IMR-90 (cell line): ENCODE measurements at regions not wholly inside any gene's neighbourhood (a gene's known extent, or its start where the extent isn't known, plus 50 kb on each side); places are given as distances from the start of the nearest gene placed in this dataset.

ENCODE experiments used
- ATAC-seq: fragments of 200-7000 bp; cut with Tn5 transposase; 2 replicates; pipeline ENCODE4 v1.9.1; 2020; ENCODE audit warnings: low read depth, mild to moderate bottlenecking, moderate library complexity
- BruUV-seq: library from RNA; stranded (reverse); fragments of 400-500 nt; replicated peaks from 2 replicates; lab custom pipeline; 2021; lab: Mats Ljungman, UMichigan
- CTCF ChIA-PET: fragments of 300-600 bp; formaldehyde crosslinking; extraction: SDS; loops from one replicate; lab custom pipeline; 2021; ENCODE audit warnings: antibody characterized with exemption; lab: Yijun Ruan, JAX
- POLR2A ChIA-PET: fragments of 300-600 bp; sonication (Branson Sonifier 250); formaldehyde crosslinking; loops from one replicate; lab custom pipeline; 2022; ENCODE audit warnings: antibody characterized with exemption; ENCODE audit not compliant: unreplicated experiment; lab: Charles Lee
- DNase-seq: peaks from one replicate; pipeline ENCODE4 v3.0.0; 2013
- H2AFZ ChIP-seq: replicated peaks from 2 replicates; pipeline ENCODE3; 2013; ENCODE audit warnings: low read length, mild to moderate bottlenecking; ENCODE audit not compliant: poor library complexity
- H2AK5ac ChIP-seq: 2 replicates; pipeline ENCODE4 v1.6.1; 2013; ENCODE audit warnings: low read depth, low read length, inconsistent platforms
- H2AK9ac ChIP-seq: replicated peaks from 2 replicates; pipeline ENCODE3; 2013; ENCODE audit warnings: mild to moderate bottlenecking, low read depth, low read length, moderate library complexity; ENCODE audit not compliant: poor library complexity
- H2BK120ac ChIP-seq: 2 replicates; pipeline ENCODE4 v1.6.1; 2013; ENCODE audit warnings: low read depth, low read length, inconsistent platforms
- H2BK15ac ChIP-seq: 3 replicates; pipeline ENCODE4 v1.6.1; 2013; ENCODE audit warnings: low read depth, low read length, inconsistent platforms
- H2BK20ac ChIP-seq: 2 replicates; pipeline ENCODE4 v1.6.1; 2013; ENCODE audit warnings: low read depth, mild to moderate bottlenecking, inconsistent platforms, low read length, moderate library complexity
- H2BK5ac ChIP-seq: 2 replicates; pipeline ENCODE4 v1.6.1; 2013; ENCODE audit warnings: mild to moderate bottlenecking, low read depth, low read length, inconsistent platforms; ENCODE audit not compliant: poor library complexity, severe bottlenecking
- H3K14ac ChIP-seq: replicated peaks from 2 replicates; pipeline ENCODE4 v1.6.1; 2013; ENCODE audit warnings: low read depth, low read length, inconsistent platforms
- H3K18ac ChIP-seq: 2 replicates; pipeline ENCODE4 v1.6.1; 2013; ENCODE audit warnings: low read depth, low read length, control low read depth
- H3K23ac ChIP-seq: 2 replicates; pipeline ENCODE4 v1.6.1; 2013; ENCODE audit warnings: low read depth, low read length, inconsistent platforms
- H3K27ac ChIP-seq: 2 replicates; pipeline ENCODE4 v1.5.1; 2013; ENCODE audit warnings: mild to moderate bottlenecking, control low read depth, low read length; ENCODE audit not compliant: insufficient read depth
- H3K27me3 ChIP-seq: 2 replicates; pipeline ENCODE4 v1.6.1; 2013; ENCODE audit warnings: low read length; ENCODE audit not compliant: control insufficient read depth, insufficient read depth
- H3K36me3 ChIP-seq: 2 replicates; pipeline ENCODE4 v1.6.1; 2013; ENCODE audit warnings: low read length, mixed read lengths; ENCODE audit not compliant: control insufficient read depth, insufficient read depth
- H3K4ac ChIP-seq: 2 replicates; pipeline ENCODE4 v1.6.1; 2013; ENCODE audit warnings: low read depth, low read length, inconsistent platforms
- H3K4me1 ChIP-seq: 2 replicates; pipeline ENCODE4 v1.6.1; 2013; ENCODE audit warnings: low read length, mixed read lengths; ENCODE audit not compliant: control insufficient read depth, insufficient read depth
- H3K4me2 ChIP-seq: 2 replicates; pipeline ENCODE4 v1.6.1; 2013; ENCODE audit warnings: low read depth, mild to moderate bottlenecking, control low read depth, low read length, moderate library complexity
- H3K4me3 ChIP-seq: 2 replicates; pipeline ENCODE4 v1.5.1; 2013; ENCODE audit warnings: low read depth, mild to moderate bottlenecking, control low read depth, low read length, moderate library complexity; ENCODE audit not compliant: insufficient read depth
- H3K56ac ChIP-seq: 2 replicates; pipeline ENCODE4 v1.6.1; 2013; ENCODE audit warnings: low read length, inconsistent platforms; ENCODE audit not compliant: insufficient read depth; ENCODE audit errors: extremely low read depth
- H3K79me1 ChIP-seq, 2 experiments: 2 replicates each; pipeline ENCODE4 v1.6.1; 2013; ENCODE audit warnings: low read length in 2 of 2, inconsistent platforms in 1 of 2, low read depth in 1 of 2
- H3K9ac ChIP-seq: 2 replicates; pipeline ENCODE4 v1.6.1; 2013; ENCODE audit warnings: low read depth, low read length, control low read depth
- H3K9me1 ChIP-seq: 2 replicates; pipeline ENCODE4 v1.6.1; 2013; ENCODE audit warnings: low read length, inconsistent platforms; ENCODE audit not compliant: insufficient read depth
- H3K9me3 ChIP-seq: 2 replicates; pipeline ENCODE4 v1.6.1; 2013; ENCODE audit warnings: low read length; ENCODE audit not compliant: control insufficient read depth, insufficient read depth
- H4K20me1 ChIP-seq: 2 replicates; pipeline ENCODE4 v1.6.1; 2013; ENCODE audit warnings: low read length, inconsistent platforms; ENCODE audit not compliant: insufficient read depth
- H4K5ac ChIP-seq: 2 replicates; pipeline ENCODE4 v1.6.1; 2013; ENCODE audit warnings: mild to moderate bottlenecking, low read depth, low read length, control low read depth
- H4K8ac ChIP-seq, 2 experiments: 2 replicates each; pipeline ENCODE4 v1.6.1; 2013; ENCODE audit warnings: low read depth in 2 of 2, low read length in 2 of 2, control low read depth in 1 of 2, inconsistent platforms in 1 of 2
- H4K91ac ChIP-seq: 2 replicates; pipeline ENCODE4 v1.6.1; 2013; ENCODE audit warnings: low read depth, low read length, inconsistent platforms; ENCODE audit not compliant: insufficient read depth
- BHLHE40 ChIP-seq: fragments of 150-350 bp; IDR thresholded peaks from 2 replicates; pipeline ENCODE4 v1.6.1; 2016; ENCODE audit warnings: mild to moderate bottlenecking, low read depth, low read length
- CEBPB ChIP-seq: IDR thresholded peaks from 2 replicates; pipeline ENCODE4 v1.6.1; 2012; ENCODE audit warnings: low read depth, low read length, improper control_type of control experiment
- CHD1 ChIP-seq: IDR thresholded peaks from 2 replicates; pipeline ENCODE4 v1.6.1; 2012; ENCODE audit warnings: low read depth, low read length, improper control_type of control experiment
- CTCF ChIP-seq: conservative IDR thresholded peaks from 2 replicates; pipeline ENCODE4 v1.5.1; 2012; ENCODE audit warnings: mild to moderate bottlenecking, low read depth, low read length, improper control_type of control experiment
- MAZ ChIP-seq: IDR thresholded peaks from 2 replicates; pipeline ENCODE4 v1.6.1; 2012; ENCODE audit warnings: low read depth, mild to moderate bottlenecking, low read length, improper control_type of control experiment, moderate library complexity, borderline replicate concordance
- MXI1 ChIP-seq: IDR thresholded peaks from 2 replicates; pipeline ENCODE4 v1.6.1; 2012; ENCODE audit warnings: low read depth, mild to moderate bottlenecking, low read length, moderate library complexity, borderline replicate concordance
- NFE2L2 ChIP-seq: fragments of 150-350 bp; IDR thresholded peaks from 2 replicates; pipeline ENCODE4 v1.6.1; 2016; ENCODE audit warnings: low read depth, mild to moderate bottlenecking, low read length
- POLR2A ChIP-seq: IDR thresholded peaks from 2 replicates; pipeline ENCODE4 v1.6.1; 2012; ENCODE audit warnings: mild to moderate bottlenecking, low read depth, low read length
- RAD21 ChIP-seq: IDR thresholded peaks from 2 replicates; pipeline ENCODE4 v1.6.1; 2012; ENCODE audit warnings: low read length, improper control_type of control experiment
- RCOR1 ChIP-seq: IDR thresholded peaks from 2 replicates; pipeline ENCODE4 v1.6.1; 2012; ENCODE audit warnings: mild to moderate bottlenecking, low read length, improper control_type of control experiment; ENCODE audit not compliant: insufficient replicate concordance
- RFX5 ChIP-seq: IDR thresholded peaks from 2 replicates; pipeline ENCODE4 v1.8.0; 2012; ENCODE audit warnings: low read depth, mild to moderate bottlenecking, low read length, moderate library complexity
- SMC3 ChIP-seq: fragments of 150-350 bp; IDR thresholded peaks from 2 replicates; pipeline ENCODE4 v1.6.1; 2016; ENCODE audit warnings: low read depth, mild to moderate bottlenecking, antibody characterized with exemption, low read length, moderate library complexity
- USF2 ChIP-seq: fragments of 150-350 bp; IDR thresholded peaks from 2 replicates; pipeline ENCODE4 v1.6.1; 2017; ENCODE audit warnings: mild to moderate bottlenecking, antibody characterized with exemption, low read length, low read depth
- WGBS, 2 experiments: methylation state at CpG; one replicate each; pipeline versions ENCODE4 v1.1.5 to v1.1.7; 2013; ENCODE audit warnings: missing lambda C conversion rate in 2 of 2; ENCODE audit not compliant: insufficient read length in 1 of 2; ENCODE audit errors: extremely low coverage in 2 of 2; 5-methylcytosine and 5-hydroxymethylcytosine counted together
- dilution Hi-C: fragments of 300-500 bp; cut with HindIII; formaldehyde crosslinking; loops from one replicate; pipeline ENCODE4 v1.14.3; 2018; ENCODE audit warnings: low sequenced_read_pairs; ENCODE audit not compliant: unreplicated experiment
- in situ Hi-C: fragments of 300-500 bp; cut with MboI; formaldehyde crosslinking; loops from 3 replicates; pipeline ENCODE4 v1.14.3; 2019; ENCODE audit warnings: low sequenced_read_pairs, inconsistent platforms, mixed read lengths
- intact Hi-C: fragments of 100-400 bp; cut with micrococcal nuclease; formaldehyde crosslinking; loops from 2 replicates; pipeline ENCODE4 v1.10.0; 2022
- TF ChIP-seq, protein P1 (sequence below): fragments of 150-350 bp; IDR thresholded peaks from 2 replicates; pipeline ENCODE4 v1.6.1; 2016; ENCODE audit warnings: low read depth, mild to moderate bottlenecking, low read length, moderate library complexity, borderline replicate concordance

- no peak for TF ChIP-seq CTCF
- TF ChIP-seq RAD21: no peak
- TF ChIP-seq BHLHE40: no peak
- no peak for TF ChIP-seq POLR2A
- no peak for TF ChIP-seq SMC3
Measured at GRCh38 chrX:41026702-41027078, 58.6 kb upstream of the USP9X start (continued).

DNA sequence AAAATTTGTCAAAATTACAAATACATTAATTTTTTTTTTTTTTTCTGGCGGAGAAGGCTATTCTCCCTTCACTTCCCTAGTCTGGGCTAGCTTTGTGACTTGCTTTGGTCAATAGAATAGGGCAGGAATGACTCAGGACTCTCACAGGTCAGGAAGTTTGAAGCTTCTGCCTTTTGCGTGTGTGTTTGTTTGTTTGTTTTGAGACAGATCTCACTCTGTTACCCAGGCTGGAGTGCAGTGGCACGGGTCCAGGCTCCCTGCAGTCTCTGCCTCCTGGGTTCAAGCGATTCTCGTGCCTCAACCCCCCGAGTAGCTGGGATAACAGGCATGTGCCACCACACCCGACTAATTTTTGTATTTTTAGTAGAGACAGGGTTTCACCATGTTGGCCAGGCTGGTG lies 55.9 kb upstream of the USP9X start:
- H3K4ac ChIP-seq: no peak overlapping the region
- H3K4me1 ChIP-seq: no peaks in the 10 kb centered on the region; the same call in 1 of the 2 replicates
- no peaks in the 10 kb centered on the region for H3K9me1 ChIP-seq
- ChIA-PET POLR2A (no interaction called here), CTCF (no interaction called here)
- H3K79me1 ChIP-seq: no peaks in the 10 kb centered on the region
- H3K18ac ChIP-seq: peak overlapping the region; percentile 70; the same call in 1 of the 2 replicates
- no peaks in the 10 kb centered on the region for H4K20me1 ChIP-seq
- H3K36me3 ChIP-seq: no peaks in the 10 kb centered on the region
- 67% methylated on average over 1 of the region's 7 CpGs; no CpG with 5 or more reads in 1 of the 2 experiments for WGBS, 2 experiments
- H4K91ac ChIP-seq: no peak overlapping the region
- intact Hi-C loops (no loop called here), in situ Hi-C loops (no loop called here), dilution Hi-C loops (no loop called here)
- peak overlapping the region; percentile 48; the same call in 1 of the 2 replicates for H4K5ac ChIP-seq
- H3K9me3 ChIP-seq: peaks cover 1% of the 10 kb centered on the region
- BruUV-seq: no TSS peak
- H2AFZ ChIP-seq: no peak overlapping the region
- H3K4me3 ChIP-seq: no peak overlapping the region
- H3K56ac ChIP-seq: no peak overlapping the region
- H3K27me3 ChIP-seq: peaks cover 3% of the 10 kb centered on the region
- H3K27ac ChIP-seq: no peak overlapping the region
- H2BK20ac ChIP-seq: no peak overlapping the region
- peak overlapping the region; percentile 5; the same call in 1 of the 2 replicates for H2BK120ac ChIP-seq
- no peak overlapping the region for H3K14ac ChIP-seq
- no peak overlapping the region for H2AK9ac ChIP-seq
- H3K9ac ChIP-seq: no peak overlapping the region
- H3K23ac ChIP-seq: no peak overlapping the region
- peak overlapping the region; percentile 25 for H2BK5ac ChIP-seq
- no peak overlapping the region for H2BK15ac ChIP-seq
- ATAC-seq (no peak), DNase-seq (peak; percentile 19)
- peak overlapping the region; percentile 7; the same call in 1 of the 2 replicates for H2AK5ac ChIP-seq
- no peak overlapping the region for H3K4me2 ChIP-seq
- peak overlapping the region in 1 of 2 experiments; percentile 22; a peak in 1 of 4 replicates for H4K8ac ChIP-seq
- TF ChIP-seq NFE2L2 (no peak), BHLHE40 (no peak), RCOR1 (no peak), USF2 (no peak), MXI1 (no peak), RFX5 (no peak), CHD1 (no peak), MAZ (no peak), CEBPB (no peak), RAD21 (no peak)
- TF ChIP-seq, protein P1, sequence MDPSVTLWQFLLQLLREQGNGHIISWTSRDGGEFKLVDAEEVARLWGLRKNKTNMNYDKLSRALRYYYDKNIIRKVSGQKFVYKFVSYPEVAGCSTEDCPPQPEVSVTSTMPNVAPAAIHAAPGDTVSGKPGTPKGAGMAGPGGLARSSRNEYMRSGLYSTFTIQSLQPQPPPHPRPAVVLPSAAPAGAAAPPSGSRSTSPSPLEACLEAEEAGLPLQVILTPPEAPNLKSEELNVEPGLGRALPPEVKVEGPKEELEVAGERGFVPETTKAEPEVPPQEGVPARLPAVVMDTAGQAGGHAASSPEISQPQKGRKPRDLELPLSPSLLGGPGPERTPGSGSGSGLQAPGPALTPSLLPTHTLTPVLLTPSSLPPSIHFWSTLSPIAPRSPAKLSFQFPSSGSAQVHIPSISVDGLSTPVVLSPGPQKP: no peak
